Sigmoid colon (tissue), 6 donors: ENCODE measurements at regions not wholly inside any gene's neighbourhood (a gene's known extent, or its start where the extent isn't known, plus 50 kb on each side); places are given as distances from the start of the nearest gene placed in this dataset.

Source experiments
- DNase-seq: peaks from one replicate; pipeline ENCODE4 v3.0.0-alpha.2; 2019
- H3K27ac ChIP-seq, 4 donors: fragments of 200-600 bp; sonication (generic); one replicate each; pipeline ENCODE4 v1.5.1; 2016 to 2019; ENCODE audit warnings: mild to moderate bottlenecking in 1 of 4
- H3K27me3 ChIP-seq, 3 donors: fragments of 200-600 bp; sonication (generic); one replicate each; pipeline ENCODE4 v1.5.1; 2019; ENCODE audit warnings: mild to moderate bottlenecking in 1 of 3
- H3K36me3 ChIP-seq, 4 donors: fragments of 200-600 bp; sonication (generic); one replicate each; pipeline ENCODE4 v1.5.1; 2016 to 2019
- H3K4me1 ChIP-seq, 4 donors: fragments of 200-600 bp; sonication (generic); one replicate each; pipeline ENCODE4 v1.5.1; 2017 to 2019
- H3K4me3 ChIP-seq, 4 donors: fragments of 200-600 bp; sonication (generic); one replicate each; pipeline ENCODE4 v1.5.1; 2017 to 2019; ENCODE audit warnings: mild to moderate bottlenecking in 2 of 4, moderate library complexity in 1 of 4
- H3K9me3 ChIP-seq, 4 donors: fragments of 200-600 bp in 3 of 4; sonication (generic) in 3 of 4; one replicate each; pipeline versions ENCODE4 v1.5.1 to v1.6.1; 2013 to 2019
- CTCF ChIP-seq, 4 experiments: fragments of 450-650 bp in 3 of 4; fragments of 200-600 bp in 1 of 4; IDR thresholded peaks; one replicate each; pipeline ENCODE4 v1.5.1; 2016 to 2019; ENCODE audit warnings: antibody characterized with exemption in 4 of 4, mild to moderate bottlenecking in 3 of 4, moderate library complexity in 2 of 4
- EP300 ChIP-seq, 4 donors: sonication (generic); formaldehyde crosslinking; IDR thresholded peaks; one replicate each; pipeline ENCODE4 v1.6.1; 2017; ENCODE audit warnings: antibody characterized with exemption in 4 of 4
- POLR2A ChIP-seq, 2 donors: fragments of 450-650 bp; IDR thresholded peaks; one replicate each; pipeline ENCODE4 v1.6.1; 2016; ENCODE audit warnings: antibody characterized with exemption in 2 of 2, mild to moderate bottlenecking in 2 of 2, moderate library complexity in 2 of 2
- POLR2AphosphoS5 ChIP-seq, 4 donors: sonication (generic); formaldehyde crosslinking; IDR thresholded peaks; one replicate each; pipeline ENCODE4 v1.6.1; 2017; ENCODE audit warnings: antibody characterized with exemption in 4 of 4
- WGBS, 2 donors: extraction: QIAGEN DNeasy Blood & Tissue Kit; methylation state at CpG; one replicate each; pipeline ENCODE4 v1.1.7; 2013; 5-methylcytosine and 5-hydroxymethylcytosine counted together
- intact Hi-C: fragments of 100-400 bp; cut with DNase I; formaldehyde crosslinking; loops from one replicate; pipeline ENCODE4 v1.15.1; 2023
- donor health status: healthy with polysubstance abuse.
- donor health status: healthy.

DNA sequence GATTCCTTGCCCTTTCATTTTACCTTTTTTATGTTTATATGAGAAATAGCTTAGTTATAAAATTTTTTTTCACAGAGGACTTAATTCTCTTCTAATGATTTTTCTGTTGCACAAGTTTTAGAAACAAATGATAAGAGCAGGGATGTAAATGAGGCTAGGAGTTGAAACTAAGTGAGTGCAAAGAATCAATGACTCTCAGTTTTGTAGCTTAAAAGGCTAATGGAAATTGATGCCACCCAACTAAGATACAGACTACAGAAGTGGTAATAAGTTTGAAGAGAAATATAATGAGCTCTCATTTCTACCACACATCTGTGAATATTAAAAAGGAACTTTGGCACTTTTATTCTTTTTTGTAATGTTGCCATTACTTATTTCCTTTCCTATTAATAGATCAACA, 105.1 kb downstream of the LURAP1L start:
- Histone ChIP-seq H3K4me3 (no peak overlapping the region), H3K36me3 (no peaks in the 10 kb centered on the region), H3K4me1 (peaks cover 0 to 40% (median 25%) of the 10 kb centered on the region in 4 donors), H3K27ac (peak overlapping the region in 3 of 4 donors; percentile 37 to 76 (median 74)), H3K9me3 (no peaks in the 10 kb centered on the region), H3K27me3 (no peaks in the 10 kb centered on the region)
- DNase-seq: no peak
- intact Hi-C loops: loop anchor here (5.0 kb wide), 1 partner anchor 53 kb away; no protein-coding TSS in a partner anchor
- TF ChIP-seq EP300 (IDR thresholded peaks at IDR 0.05) (no peak), POLR2A (IDR thresholded peaks at IDR 0.05) (no peak)

DNA sequence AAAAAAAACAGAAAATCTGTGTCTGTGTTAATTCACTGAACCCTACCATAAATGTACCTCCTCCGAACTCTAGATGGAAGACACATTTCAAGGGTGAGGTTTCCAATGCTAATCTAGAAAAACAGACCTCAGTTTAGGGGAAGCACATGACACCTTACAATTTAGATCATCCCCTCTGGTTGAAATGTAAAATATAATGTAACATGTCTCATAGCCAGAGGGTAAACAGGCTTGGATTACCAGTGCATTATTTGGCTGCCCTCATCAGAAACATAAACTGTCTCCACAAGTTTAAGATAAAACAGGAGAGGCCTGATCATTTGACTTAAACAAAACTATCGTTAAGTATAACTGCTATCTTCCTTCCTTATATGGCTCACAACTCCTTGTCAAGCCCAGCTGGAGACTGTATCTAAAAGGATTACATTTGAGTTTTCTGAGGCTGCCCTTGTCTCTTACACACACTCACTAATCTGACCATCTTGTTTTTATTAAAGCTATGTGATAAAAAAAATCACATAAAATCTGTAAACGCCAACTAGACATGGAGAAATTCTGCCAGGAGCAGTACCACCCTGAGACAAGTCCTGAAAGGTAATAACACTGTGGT, 105.7 kb downstream of the LURAP1L start:
- Histone ChIP-seq H3K36me3 (no peaks in the 10 kb centered on the region), H3K27ac (peak overlapping the region in 3 of 4 donors; percentile 37 to 76 (median 74)), H3K27me3 (no peaks in the 10 kb centered on the region), H3K4me3 (no peak overlapping the region), H3K4me1 (peaks cover 0 to 40% (median 25%) of the 10 kb centered on the region in 4 donors), H3K9me3 (no peaks in the 10 kb centered on the region)
- no peak for DNase-seq
- 30 to 56% methylated on average over 3 of the region's 3 CpGs for WGBS, 2 donors
- intact Hi-C loops: loop anchor here (5.0 kb wide), 1 partner anchor 53 kb away; no protein-coding TSS in a partner anchor
- TF ChIP-seq CTCF (IDR thresholded peaks at IDR 0.05) (no peak), EP300 (IDR thresholded peaks at IDR 0.05) (peak in 1 of 4 donors; percentile 6)

- H3K27me3 ChIP-seq: no peaks in the 10 kb centered on the region
- intact Hi-C loops: loop anchor here (5.0 kb wide), 1 partner anchor 55 kb away; no protein-coding TSS in a partner anchor
- H3K9me3 ChIP-seq: no peaks in the 10 kb centered on the region
- peak overlapping the region; percentile 40 to 76 (median 60) for H3K27ac ChIP-seq
- H3K36me3 ChIP-seq: no peaks in the 10 kb centered on the region
- H3K4me3 ChIP-seq: no peak overlapping the region
- no peak for DNase-seq
- H3K4me1 ChIP-seq: peaks cover 0 to 40% (median 25%) of the 10 kb centered on the region in 4 donors
- no peak for TF ChIP-seq CTCF (IDR thresholded peaks at IDR 0.05)
- peak in 2 of 4 donors; percentile 9 to 22 for TF ChIP-seq POLR2AphosphoS5 (IDR thresholded peaks at IDR 0.05)
- TF ChIP-seq POLR2A (IDR thresholded peaks at IDR 0.05): no peak
- WGBS, 2 donors: 63 to 71% methylated on average over 2 of the region's 2 CpGs
Measured at GRCh38 chr9:12882430-12882829, 107.6 kb downstream of the LURAP1L start.

GRCh38 chr9:12884736-12885395, 110.0 kb downstream of the LURAP1L start:
- Histone ChIP-seq H3K4me3 (no peak overlapping the region), H3K27ac (peak overlapping the region in 1 of 4 donors; percentile 12), H3K27me3 (no peaks in the 10 kb centered on the region), H3K9me3 (no peaks in the 10 kb centered on the region), H3K36me3 (no peaks in the 10 kb centered on the region), H3K4me1 (peaks cover 0 to 37% (median 24%) of the 10 kb centered on the region in 4 donors)
- WGBS, 2 donors: 33 to 61% methylated on average over 4 of the region's 4 CpGs
- TF ChIP-seq EP300 (IDR thresholded peaks at IDR 0.05) (no peak), CTCF (IDR thresholded peaks at IDR 0.05) (peak; percentile 58 to 86 (median 68))
- intact Hi-C loops: loop anchor here (1.0 to 5.0 kb wide), 4 partner anchors 58 to 202 kb away; partner anchors contain the start of gene LURAP1L
- no peak for DNase-seq

DNA sequence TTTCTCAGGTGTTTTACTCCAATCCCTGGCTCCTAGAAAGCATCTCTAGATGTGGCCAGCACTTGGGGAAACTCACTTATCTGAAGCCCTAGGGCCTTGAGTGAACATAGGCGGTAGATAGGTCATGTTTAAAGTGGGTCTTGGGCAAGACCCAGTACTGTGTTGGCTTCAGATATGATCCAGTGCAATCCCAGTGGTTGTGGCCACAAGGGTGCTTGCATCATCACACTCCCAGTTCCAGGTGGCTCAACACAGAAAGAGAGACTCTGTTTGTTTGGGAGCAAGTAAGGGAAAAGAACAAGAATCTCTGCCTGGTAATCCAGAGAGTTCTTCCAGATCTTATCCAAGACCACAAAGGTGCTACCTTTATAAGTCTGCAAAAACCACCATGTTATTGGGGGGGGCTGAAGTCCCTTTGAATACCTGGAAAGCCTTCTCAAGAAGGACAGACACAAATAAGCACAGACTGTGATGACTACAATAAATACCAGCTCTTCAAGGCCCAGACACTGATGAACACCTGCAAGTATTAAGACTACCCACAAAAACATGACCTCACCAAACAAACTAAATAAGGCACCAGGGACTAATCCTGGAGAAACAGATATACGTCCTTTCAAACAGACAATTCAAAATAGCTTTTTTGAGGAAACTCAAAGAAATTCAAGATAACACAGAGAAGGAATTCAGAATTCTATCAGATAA, 114.7 kb downstream of the LURAP1L start:
- no peak for TF ChIP-seq EP300 (IDR thresholded peaks at IDR 0.05)
- no peak for TF ChIP-seq CTCF (IDR thresholded peaks at IDR 0.05)
- TF ChIP-seq POLR2AphosphoS5 (IDR thresholded peaks at IDR 0.05): no peak
- no peak for TF ChIP-seq POLR2A (IDR thresholded peaks at IDR 0.05)
- whole genome bisulfite sequencing, 2 donors: 90 to 95% methylated on average over 2 of the region's 2 CpGs
- intact Hi-C loops: loop anchor here (5.0 kb wide), 1 partner anchor 198 kb away; no protein-coding TSS in a partner anchor

More for the DNA sequence above, 114.7 kb downstream of the LURAP1L start:
- Histone ChIP-seq H3K36me3 (no peaks in the 10 kb centered on the region), H3K27ac (no peak overlapping the region), H3K4me3 (no peak overlapping the region), H3K4me1 (no peaks in the 10 kb centered on the region), H3K9me3 (no peaks in the 10 kb centered on the region), H3K27me3 (no peaks in the 10 kb centered on the region)
- no peak for DNase-seq
